D721Med (cell line): ENCODE measurements at regions not wholly inside any gene's neighbourhood (a gene's known extent, or its start where the extent isn't known, plus 50 kb on each side); places are given as distances from the start of the nearest gene placed in this dataset.

Experiments
- DNase-seq: peaks from one replicate; pipeline ENCODE4 v3.0.0; 2011; ENCODE audit warnings: low spot score; ENCODE audit not compliant: insufficient read length
- FAIRE-seq: peaks from 2 replicates; lab custom pipeline; 2011; peaks lifted over from hg19 to GRCh38; lab: Jason Lieb, UNC
- TF ChIP-seq, protein P1 (sequence below): IDR thresholded peaks from 2 replicates; pipeline ENCODE4 v1.5.1; 2012; ENCODE audit warnings: mild to moderate bottlenecking, control low read depth; ENCODE audit not compliant: insufficient read depth; ENCODE audit errors: missing control alignments

- TF ChIP-seq, protein P1, sequence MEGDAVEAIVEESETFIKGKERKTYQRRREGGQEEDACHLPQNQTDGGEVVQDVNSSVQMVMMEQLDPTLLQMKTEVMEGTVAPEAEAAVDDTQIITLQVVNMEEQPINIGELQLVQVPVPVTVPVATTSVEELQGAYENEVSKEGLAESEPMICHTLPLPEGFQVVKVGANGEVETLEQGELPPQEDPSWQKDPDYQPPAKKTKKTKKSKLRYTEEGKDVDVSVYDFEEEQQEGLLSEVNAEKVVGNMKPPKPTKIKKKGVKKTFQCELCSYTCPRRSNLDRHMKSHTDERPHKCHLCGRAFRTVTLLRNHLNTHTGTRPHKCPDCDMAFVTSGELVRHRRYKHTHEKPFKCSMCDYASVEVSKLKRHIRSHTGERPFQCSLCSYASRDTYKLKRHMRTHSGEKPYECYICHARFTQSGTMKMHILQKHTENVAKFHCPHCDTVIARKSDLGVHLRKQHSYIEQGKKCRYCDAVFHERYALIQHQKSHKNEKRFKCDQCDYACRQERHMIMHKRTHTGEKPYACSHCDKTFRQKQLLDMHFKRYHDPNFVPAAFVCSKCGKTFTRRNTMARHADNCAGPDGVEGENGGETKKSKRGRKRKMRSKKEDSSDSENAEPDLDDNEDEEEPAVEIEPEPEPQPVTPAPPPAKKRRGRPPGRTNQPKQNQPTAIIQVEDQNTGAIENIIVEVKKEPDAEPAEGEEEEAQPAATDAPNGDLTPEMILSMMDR, result no peak
- DNase-seq, result no peak
- FAIRE-seq, result no peak
Observed at GRCh38 chr4:117466388-117466787, 381.0 kb upstream of the TRAM1L1 start.

DNA sequence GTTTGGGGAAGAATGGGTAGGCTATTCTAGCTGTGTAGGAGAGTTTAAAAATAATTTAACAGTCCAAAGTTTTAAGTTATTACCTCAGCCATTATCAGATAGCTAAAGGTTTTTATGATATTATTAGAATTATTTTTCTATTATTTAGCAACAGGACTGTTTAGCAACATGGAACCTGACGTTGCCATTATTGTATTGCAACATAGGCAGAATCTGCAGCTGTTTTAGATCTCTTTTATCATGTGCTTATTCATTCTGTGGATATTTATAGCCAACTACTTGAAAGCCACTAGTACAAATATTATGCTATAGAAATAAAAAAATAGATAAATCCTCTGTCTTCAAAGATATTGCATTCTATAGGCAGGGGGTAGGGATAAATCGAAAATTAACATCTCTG is 382.0 kb upstream of the TRAM1L1 start:
- TF ChIP-seq, protein P1, result no peak
- DNase-seq, result no peak
- no peak for FAIRE-seq

- FAIRE-seq (no peak), DNase-seq (no peak)
- TF ChIP-seq, protein P1, result no peak
Observed at GRCh38 chr4:117474987-117475386, 389.6 kb upstream of the TRAM1L1 start.

GRCh38 chr4:117477925-117478324 is 392.5 kb upstream of the TRAM1L1 start:
- TF ChIP-seq, protein P1, result no peak
- no peak for FAIRE-seq
- no peak for DNase-seq

- DNase-seq (no peak), FAIRE-seq (no peak)
- TF ChIP-seq, protein P1, result no peak
Observed at GRCh38 chr4:117478702-117479101, 393.3 kb upstream of the TRAM1L1 start.

DNA sequence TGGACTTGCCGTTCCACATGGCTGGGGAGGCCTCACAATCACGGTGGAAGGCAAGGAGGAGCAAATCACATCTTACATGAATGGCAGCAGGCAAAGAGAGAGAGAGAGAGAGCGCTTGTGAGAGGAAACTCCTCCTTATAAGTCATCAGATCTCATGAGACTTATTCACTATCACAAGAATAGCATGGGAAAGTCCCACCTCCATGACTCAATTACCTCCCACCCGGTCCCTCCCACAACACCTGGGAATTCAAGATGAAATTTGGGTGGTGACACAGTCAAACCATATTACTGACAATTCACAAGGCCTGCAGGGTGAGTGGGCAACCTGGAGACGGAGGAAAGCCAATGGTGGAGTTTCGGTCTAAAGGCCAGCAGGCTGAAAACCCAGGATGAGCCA is 394.3 kb upstream of the TRAM1L1 start:
- TF ChIP-seq, protein P1, result no peak
- FAIRE-seq (no peak), DNase-seq (no peak)

DNA sequence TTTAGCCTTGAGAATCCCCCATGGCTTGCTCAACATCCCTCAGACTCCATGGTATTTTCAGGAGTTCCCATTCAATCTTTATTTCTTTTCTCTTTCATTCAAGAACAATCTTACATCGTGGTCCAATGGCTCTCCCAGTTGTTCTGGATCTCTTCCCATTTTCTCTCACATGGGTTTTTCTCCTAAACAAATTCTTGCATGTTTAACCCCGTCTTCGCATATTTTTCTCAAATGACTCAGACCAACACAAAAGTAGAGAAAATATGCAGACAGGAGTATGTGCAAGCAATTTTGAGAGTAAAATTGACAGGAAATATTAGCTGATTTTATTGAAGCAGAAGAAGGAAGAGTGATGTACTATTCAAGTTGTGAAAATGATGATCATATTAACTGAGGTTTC is 396.4 kb upstream of the TRAM1L1 start:
- DNase-seq (no peak), FAIRE-seq (no peak)
- TF ChIP-seq, protein P1, result no peak
